HG02970 (cell line): ENCODE measurements at regions not wholly inside any gene's neighbourhood (a gene's known extent, or its start where the extent isn't known, plus 50 kb on each side); places are given as distances from the start of the nearest gene placed in this dataset.
"Not testable (repeated sequence)": the region's sequence is repeated elsewhere in the genome, so short reads cannot be mapped to it uniquely, and the experiment has no call there.

Experiments
- ATAC-seq: cut with Tn5 transposase; IDR thresholded peaks from one replicate; pipeline ENCODE4 v1.9.1; 2021; ENCODE audit warnings: mild to moderate bottlenecking, moderate library complexity, moderate number of reproducible peaks; ENCODE audit not compliant: unreplicated experiment, low FRiP score

- ATAC-seq: no peak
Measured at GRCh38 chr10:7108141-7108540, 302.7 kb downstream of the SFMBT2 start.

DNA sequence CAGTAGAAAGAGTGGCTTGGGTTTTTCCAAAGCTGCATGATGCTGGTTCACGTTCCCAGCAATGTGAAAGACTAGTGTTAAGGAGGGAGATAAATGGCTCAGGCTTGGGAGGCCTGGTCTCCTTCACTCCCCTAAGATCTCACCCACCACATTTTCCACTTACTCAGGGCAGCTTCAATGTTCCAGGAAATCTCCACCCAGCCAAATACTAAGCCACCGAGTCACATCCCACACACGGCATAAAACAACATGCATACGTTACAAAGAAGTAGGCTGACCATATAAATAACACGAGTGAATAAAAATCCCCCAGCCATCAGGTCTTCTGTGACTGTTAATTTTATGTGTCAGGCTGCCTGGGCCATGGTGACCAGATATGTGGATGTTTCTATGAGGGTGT, 303.5 kb downstream of the SFMBT2 start:
- ATAC-seq: no peak

DNA sequence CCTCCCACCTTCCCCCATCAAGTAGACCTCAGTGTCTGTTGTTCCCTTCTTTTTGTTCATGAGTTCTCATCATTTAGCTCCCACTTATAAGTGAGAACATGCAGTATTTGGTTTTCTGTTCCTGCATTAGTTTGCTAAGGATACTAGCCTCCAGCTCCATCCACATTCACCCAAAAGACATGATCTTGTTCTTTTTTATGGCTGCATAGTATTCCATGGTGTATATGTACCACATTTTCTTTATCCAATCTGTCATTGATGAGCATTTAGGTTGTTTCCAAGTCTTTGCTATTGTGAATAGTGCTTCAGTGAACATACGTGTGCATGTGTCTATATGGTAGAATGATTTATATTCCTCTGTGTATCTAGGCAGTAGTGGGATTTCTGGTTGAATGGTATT, 306.5 kb downstream of the SFMBT2 start:
- ATAC-seq: not testable (repeated sequence)

DNA sequence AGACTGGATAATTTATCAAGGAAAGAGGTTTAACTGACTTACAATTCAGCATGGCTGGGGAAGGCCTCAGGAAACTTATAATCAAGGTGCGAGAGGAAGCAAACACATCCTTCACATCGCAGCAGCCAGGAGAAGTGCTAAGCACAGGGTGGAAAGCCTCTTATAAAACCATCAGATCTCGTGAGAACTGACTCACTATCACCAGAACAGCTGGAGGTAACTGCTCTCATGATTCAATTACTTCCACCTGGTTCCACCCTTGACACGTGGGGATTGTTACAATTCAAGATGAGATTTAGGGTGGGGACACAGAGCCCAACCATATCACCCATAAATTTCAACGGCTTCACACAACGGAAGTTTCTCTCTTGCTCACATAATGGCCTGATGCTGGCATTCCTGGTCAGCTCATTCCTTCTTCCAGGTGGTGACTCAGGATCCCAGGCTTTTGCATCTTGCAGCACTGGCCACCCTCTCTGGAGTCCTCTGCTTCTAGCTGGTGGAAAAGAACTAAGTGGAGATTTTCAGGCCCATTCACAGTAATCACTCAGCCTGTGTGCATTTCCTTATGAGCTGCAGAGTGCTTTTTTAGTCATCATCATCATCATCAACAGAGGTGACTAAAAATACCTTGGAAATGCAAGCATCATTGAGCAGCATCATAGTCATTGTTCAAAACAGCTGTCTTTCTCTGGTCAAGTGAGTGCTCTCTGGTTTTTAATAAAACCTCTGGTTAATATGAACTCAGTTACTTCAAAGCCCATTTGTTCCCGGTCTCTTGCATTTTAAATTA, 308.1 kb downstream of the SFMBT2 start:
- no peak for ATAC-seq

GRCh38 chr10:7102084-7102483, 308.8 kb downstream of the SFMBT2 start:
- ATAC-seq: no peak

DNA sequence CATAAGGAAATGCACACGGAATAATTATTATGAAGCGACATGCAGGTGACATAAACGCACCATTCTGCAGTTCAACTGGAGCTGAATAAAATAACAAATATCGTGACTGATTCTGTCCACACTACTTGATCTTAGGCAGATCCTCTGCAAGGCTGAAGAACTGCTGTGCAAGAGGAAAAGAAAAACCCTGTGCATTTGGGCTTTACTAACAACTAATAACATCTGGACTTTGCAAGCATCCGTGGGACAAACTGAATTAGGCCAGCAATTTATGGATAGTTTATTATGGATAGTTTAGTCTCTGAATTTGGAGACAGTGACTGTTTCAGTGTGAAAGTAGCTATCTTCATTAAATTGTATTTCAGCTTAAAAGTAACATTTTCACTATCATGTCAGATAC, 309.4 kb downstream of the SFMBT2 start:
- no peak for ATAC-seq

- ATAC-seq: no peak
Measured at GRCh38 chr10:7100032-7100702, 310.7 kb downstream of the SFMBT2 start.

- ATAC-seq: no peak
Measured at GRCh38 chr10:7098160-7098762, 312.6 kb downstream of the SFMBT2 start.

GRCh38 chr10:7094781-7095180, 316.1 kb downstream of the SFMBT2 start:
- no peak for ATAC-seq

DNA sequence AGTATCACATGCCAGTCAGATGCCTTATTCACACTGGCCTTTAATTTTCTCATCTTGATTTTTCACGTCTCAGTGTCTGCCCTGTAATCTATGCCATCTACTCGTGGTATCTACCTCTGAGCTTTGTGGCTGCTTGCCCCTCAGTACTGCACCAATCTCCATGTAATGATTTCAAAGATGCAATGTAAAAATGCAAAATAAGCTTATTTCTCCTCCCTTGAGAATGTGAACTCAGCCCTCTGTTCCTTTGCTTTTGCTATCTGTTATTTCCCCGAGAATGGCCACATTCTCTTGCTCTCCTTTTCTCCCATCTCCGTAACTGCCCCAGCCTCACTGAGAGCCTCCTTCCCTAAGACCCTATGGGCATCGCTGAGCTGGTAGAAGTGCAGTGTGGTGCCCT, 317.5 kb downstream of the SFMBT2 start:
- no peak for ATAC-seq

- no peak for ATAC-seq
Measured at GRCh38 chr10:7092603-7093002, 318.2 kb downstream of the SFMBT2 start.

DNA sequence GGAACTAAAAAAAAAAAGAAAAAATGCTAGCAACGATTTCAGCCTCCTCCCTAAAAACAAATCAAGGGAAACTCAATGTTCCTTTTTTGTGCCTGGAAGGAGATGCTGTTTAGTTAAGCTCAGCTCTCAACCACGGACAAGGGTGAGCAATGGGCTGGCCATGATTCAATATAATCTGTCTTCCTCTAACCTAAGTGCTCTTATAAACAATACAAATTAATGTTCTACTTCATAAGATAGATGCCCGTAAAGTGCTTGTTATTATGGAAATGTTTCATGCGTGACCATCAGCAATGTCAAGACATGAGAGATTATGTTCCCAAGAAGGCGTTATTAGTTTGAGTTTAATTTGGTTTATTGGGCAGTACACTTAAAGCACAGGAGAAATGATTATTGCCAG, 320.3 kb downstream of the SFMBT2 start:
- ATAC-seq: no peak

GRCh38 chr10:7085913-7086589, 324.8 kb downstream of the SFMBT2 start:
- ATAC-seq: no peak

DNA sequence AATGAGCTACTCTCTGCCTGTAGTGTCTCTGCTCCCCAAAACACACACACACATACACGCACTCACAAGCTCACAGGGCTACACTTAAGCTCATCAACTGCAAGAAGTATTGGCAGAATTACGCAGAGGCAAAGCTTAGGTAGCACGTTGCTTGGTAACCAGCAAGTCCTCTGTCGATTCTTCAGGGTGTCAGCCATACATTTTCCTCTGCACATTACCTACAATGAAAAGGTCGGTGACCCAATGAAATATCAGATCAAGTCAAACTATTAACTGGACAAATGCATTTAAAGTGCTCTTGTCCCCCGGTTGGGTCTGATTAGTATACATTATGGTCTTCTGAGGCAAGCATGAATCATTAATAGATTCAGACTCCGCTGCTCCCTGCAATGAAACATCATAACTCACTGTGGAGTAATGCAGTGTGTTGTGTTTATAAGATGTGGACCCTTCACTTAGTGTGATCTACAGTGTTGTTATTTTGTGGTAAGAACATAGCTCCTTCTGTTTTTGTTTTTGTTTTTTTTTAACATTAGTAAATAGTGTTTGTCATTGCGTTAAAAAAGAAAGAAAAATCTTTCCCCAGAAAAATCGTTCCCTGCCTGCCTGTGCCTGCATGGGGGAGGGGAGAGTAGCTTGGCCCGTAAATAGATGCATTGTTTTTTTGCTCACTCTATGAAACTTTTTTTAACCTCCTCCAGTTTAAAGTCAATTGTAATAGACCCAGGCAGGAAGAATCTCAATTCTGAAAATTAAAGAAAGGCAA, 325.5 kb downstream of the SFMBT2 start:
- no peak for ATAC-seq

DNA sequence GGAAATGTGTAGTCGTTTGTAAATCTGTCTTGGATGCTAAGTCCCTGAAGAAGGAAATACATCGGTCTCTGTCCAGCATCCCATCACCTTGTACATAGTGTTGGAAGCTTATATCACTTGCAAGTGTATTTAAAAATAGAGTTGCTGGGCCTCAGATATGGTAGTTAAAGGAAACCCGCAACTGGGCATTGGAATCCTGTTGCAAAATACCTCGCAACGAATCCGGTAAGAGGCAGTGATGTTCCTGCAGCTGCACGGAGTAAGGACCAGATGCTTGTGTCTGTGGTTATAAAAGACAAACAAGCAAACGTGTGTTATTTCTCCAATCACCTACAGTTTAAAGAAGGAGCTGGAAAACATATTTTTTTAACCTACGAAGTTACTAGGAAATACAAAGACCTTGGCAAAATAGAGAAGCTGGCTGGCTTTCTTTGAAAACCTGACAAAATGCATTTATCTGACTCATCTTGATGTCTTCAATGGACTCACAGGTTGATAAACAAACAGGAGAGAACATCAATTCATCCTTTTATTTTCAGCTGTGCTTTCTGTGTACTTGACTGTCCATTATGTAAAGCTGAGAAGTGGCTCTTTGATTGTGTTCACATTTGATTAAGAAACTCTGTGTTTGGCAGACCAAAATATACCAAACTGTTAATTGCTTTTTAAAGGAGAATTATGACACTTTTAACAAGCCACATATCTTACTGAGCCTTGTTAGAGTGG, 326.4 kb downstream of the SFMBT2 start:
- no peak for ATAC-seq

DNA sequence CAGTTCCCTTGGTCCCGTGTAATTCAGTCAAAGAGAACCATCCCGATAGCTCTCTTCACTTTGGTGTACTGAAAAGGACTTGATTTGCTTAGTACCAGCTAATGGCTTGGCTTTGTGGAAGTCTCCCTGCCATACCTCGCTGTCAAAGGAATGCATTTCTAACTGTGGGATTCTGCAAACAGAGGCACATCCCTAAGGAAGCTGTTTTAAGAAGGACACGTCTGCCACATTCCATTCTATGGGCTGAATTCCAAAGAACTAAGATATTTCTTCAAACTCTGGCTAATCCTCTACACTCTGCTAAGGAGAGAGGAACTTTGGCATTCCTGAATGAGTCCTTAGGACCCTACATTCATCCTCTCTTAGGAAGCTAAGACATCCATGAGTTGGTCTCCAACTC, 327.9 kb downstream of the SFMBT2 start:
- ATAC-seq: no peak

GRCh38 chr10:7077880-7078279, 333.0 kb downstream of the SFMBT2 start:
- ATAC-seq: no peak

- ATAC-seq: no peak
Measured at GRCh38 chr10:7075851-7076250, 335.0 kb downstream of the SFMBT2 start.

GRCh38 chr10:7075110-7075509, 335.7 kb downstream of the SFMBT2 start:
- ATAC-seq: no peak

- no peak for ATAC-seq
Measured at GRCh38 chr10:7071421-7071820, 339.4 kb downstream of the SFMBT2 start.
